ENCODE measurements at regions not wholly inside any gene's neighbourhood (a gene's known extent, or its start where the extent isn't known, plus 50 kb on each side); places are given as distances from the start of the nearest gene placed in this dataset.

DNA sequence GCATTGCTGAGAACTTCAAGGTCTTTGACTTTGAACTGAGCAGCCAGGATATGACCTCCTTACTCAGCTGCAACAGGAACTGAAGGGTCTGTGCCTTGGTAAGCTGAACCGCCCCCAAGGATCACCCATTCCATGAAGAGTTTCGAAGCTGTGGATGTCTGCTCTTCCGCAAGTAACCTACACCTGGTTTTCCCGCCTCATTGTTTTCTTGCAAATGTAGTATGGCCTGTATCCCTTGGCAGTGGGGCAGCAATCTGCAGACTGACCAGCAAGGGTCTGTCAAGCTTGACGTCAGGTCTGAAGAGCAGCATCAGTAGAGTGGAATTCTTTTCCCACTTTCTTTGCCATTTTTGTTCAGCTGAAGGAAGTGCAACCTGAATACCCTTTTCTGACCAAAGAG is 62.6 kb upstream of the RAB12 start:
- DNase-seq = no peak

- no peak for DNase-seq
These were observed 61.1 kb upstream of the RAB12 start for GRCh38 chr18:8548186-8548585.

- no peak for DNase-seq
These were observed 59.9 kb upstream of the RAB12 start for GRCh38 chr18:8549254-8549757.

GRCh38 chr18:8552151-8552550 is 57.1 kb upstream of the RAB12 start:
- no peak for DNase-seq

GRCh38 chr18:8554354-8554753 is 54.9 kb upstream of the RAB12 start:
- no peak for DNase-seq

- no peak for DNase-seq
These were observed 52.8 kb upstream of the RAB12 start for GRCh38 chr18:8556424-8556823.
